ENCODE measurements at regions not wholly inside any gene's neighbourhood (a gene's known extent, or its start where the extent isn't known, plus 50 kb on each side); places are given as distances from the start of the nearest gene placed in this dataset.
"Not testable (repeated sequence)": the region's sequence is repeated elsewhere in the genome, so short reads cannot be mapped to it uniquely, and the experiment has no call there.

DNA sequence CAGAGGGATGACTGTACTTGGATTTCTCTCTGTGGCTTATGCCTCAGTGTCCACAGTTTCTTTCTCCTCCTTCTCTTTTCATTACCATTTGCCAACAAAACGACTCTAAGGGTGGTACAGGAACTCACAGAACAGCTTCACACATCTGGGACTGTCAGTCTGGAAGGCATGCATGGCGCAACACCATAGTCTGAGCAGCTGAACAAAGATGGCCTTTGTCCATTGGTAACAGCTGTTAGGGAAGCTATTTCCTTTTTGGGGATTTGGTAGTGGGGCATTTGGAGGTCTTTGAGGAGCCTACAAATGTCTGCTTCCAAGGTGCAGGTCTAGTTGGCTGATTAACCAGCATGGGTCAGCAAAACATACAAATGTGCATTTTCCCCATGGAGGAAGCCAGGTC, 81.4 kb upstream of the PCDH8 start:
- no peak for DNase-seq

DNA sequence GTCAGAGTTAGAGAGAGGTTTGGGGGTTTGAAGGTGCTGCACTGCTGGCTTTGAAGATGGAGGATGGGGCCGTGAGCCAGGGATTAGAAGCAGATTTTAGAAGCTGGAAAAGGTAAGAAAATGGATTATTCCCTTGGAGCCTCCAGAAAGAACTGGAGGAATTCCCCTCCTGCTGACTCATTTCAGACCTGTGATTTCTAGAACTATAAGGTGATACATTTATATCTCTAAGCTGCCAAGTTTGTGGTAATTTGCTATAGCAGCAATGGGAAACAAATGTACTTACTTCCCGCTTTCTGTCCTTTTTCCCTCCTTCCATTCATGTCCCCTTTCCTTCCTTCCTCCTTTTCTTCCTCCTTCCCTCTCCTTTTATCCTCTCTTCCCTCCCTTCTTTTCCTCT, 78.5 kb upstream of the PCDH8 start:
- no peak for DNase-seq

DNA sequence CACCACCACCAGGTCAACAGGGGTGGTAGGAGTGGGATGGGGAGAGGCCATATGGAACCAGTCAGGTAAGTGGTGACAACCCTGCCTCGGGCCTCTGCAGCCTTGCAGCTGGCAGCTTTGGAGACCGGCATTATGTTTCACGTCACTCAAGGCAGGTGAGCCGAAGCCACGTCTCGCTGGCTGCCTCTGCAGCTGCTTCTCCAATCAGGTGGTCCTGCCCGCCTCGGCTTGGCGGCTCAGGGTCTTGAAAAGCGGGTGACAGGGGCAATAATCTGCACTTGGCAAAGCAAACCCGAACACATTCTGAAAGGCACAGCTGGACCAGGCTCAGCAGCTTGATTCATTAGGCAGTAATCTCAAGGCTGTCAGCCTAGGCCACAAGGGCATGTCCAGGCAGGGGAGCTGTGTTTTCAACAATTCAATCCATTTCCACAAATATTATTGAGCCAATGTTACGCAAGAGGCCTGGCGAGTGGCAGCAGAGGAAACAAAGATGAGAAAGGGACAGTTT, 77.4 kb upstream of the PCDH8 start:
- DNase-seq: no peak

DNA sequence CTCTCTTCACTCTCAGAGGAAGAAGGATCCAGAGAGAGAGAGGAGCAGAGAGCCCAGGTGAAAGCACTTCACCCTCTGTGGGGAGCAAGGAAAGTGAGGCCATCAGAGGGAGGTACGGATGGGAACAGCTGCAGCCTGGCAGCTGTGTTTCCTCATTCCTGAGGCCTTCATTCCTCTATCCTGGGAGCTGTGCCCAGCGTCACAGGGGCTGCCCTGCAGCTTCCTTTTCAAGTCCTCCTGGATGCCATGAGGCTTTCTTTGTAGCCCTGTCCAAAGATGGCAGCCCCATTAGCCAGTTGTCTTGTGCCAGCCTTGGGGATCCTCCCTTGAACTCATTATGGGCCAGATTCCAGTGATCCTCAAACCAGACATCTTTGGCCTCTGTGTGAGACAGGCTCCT, 76.8 kb upstream of the PCDH8 start:
- DNase-seq: no peak

DNA sequence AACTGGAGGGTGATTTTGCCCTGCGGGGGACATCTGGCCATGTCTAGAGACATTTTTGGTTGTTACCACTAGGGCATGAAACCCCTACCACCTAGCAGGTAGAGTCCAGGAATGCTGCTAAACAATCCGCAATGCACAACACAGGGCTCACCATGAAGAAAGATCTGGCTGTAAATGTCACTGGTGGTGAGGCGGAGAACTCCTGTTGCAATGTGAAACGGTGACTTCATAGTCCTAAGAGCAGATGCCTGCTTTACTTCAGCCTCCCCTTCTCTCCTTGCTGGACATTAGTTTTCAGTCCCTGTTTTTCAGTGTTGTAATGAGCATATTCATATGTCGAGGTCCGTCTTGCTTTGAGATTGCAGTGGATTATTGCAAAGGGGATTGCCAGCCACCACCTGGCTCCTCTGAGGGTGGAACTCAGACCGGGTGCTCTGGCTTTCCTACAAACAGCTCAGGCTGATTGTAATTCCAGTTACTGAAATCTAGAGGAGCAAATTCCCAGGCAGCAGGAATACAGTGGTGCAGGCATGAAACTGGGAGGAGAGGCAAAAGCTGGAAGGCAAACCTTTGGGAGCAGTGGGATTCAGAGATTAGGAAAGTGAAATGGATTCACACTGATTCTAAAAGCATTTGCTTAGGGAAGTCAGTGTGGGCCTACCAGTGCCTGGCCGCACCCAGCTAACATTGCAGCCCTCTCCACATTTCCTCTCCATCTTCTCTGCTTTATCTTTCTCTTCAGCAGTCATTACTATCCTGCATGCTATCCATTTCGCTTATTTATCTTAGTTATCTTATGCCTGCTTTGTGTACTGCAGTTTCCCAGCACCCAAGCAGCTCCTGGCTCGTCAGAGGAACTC, 76.1 kb upstream of the PCDH8 start:
- DNase-seq: no peak

DNA sequence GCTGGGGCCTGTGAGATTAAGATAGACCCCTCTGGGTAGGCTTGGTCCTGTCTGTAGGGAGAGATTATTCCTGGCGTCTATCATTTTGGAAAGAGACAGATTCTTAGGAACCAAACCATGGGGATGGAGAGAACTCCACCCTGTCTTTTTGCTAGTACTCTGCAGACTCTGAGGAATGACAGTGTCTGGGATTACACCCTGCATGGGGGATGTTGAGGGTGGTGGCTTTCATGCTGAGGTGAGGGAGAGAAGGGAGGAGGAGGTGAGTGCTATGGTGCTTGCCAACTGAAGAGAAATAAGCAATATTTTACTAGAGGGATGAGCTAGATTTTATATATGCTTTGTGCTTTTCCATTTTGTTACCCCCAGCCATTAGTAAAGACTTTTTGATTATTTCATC, 74.5 kb upstream of the PCDH8 start:
- no peak for DNase-seq

DNA sequence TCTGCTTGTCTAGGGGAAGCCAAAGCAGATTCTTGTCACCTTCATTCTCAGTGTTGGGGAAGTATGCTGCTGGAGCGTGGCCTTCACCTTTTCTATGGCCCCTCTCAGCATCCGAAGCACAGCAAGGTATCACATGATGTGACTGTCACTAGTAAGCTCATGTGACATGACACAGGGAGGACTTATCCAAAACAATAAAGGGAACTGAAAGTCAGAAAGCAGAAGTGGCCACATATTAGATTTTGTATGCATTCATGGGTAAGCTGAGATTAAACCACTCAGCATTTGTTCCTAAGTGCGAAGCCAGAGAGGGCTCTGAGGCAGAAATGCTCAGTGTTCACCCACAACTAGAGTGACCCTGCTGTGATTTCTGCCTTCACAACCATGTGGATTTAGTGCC, 72.8 kb upstream of the PCDH8 start:
- peak; percentile 4 for DNase-seq

DNA sequence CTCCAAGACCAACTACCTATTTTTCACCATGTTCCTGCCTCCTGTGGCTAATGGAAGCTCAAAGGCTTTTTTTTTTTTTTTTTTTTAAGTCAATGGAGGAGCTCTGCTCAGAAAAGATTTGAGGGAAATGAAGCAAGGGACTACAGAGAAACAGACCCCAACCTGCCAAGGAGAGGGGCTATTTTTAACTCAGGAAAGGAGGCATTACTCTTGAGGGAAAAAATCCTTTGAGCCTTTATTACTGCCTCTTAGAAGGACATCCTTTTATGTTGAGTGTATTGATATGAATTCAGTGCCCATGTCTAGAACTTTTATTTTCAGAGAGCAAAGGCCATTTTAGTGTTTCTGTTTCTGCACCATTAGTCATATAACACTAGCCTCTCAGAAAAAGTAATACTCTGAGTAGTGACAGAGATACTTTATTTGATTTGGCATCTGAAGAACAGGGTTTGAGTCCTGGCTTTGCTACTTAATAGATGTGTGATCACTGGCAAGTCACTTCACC, 68.1 kb upstream of the PCDH8 start:
- DNase-seq: no peak

DNA sequence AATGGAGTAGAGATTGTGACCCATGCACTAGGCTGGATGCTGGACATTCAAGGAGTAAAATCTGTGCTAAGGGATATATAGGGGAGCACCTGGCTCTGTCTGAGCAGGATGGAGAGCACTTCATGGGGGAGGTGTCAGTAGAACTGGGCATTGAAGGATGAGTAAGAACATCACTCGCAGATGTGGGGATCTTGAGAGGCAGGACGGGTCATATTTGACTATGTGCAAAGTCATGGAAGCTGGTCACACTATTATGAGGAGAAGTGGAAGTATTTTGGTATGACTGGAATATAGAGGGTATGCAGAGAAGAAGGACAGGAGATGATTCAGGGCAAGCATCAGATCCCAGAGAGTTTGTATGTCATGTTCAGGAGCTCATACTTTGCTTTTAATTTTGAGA, 62.9 kb upstream of the PCDH8 start:
- no peak for DNase-seq

DNA sequence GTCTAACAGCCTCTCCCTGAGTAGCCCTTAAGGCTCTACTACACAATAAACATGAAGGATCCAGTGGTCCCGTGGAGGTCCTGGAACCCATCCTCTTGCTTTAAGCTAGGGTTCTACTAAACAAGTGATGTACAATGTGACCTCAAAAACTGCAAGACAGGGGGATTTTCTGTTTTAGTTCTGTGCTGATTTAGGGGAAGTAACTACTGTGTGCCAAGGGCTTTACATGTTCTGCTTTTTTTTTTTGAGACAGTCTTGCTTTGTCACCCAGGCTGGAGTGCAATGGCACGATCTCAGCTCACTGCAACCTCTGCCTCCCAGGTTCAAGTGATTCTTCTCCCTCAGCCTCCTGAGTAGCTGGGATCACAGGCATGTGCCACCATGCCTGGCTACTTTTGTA, 61.9 kb upstream of the PCDH8 start:
- DNase-seq: not testable (repeated sequence)

DNA sequence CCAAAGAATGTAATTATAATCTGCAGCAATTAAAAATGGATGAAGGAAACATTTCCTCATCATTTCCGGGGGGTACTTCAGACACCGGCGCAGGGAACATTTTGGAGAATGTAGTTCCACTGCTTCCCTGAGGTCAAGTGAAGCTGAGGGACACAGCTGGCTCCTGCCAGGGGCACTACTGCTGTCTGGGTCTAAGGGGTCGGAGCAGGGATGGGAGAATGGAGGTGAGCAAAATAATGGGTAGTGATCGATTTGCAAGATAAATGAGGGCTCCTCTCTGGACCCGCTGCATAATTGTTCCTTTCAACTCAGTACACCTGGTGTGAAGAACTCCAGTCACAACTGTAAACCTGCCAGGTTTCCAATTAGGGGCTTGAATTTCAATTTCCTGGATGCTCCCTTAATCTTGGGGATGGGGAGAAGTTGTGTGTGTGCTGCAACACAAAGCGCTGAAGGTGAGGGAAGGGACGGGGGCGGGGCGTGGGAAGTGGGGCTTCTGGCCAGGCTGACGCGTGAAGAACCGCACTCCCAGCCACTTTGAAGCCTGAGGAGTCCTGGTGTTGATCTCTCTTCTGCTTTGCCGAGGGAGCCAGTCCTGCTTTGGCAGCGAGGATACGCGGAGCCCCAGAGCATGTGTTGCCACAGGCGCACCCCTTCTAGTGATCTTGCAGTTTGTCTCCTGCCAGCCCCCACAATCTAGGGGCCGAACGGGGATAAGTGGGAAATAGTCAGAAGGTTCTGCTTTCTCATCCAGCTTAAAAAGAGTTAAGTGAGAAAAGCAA, 57.9 kb upstream of the PCDH8 start:
- DNase-seq: no peak

DNA sequence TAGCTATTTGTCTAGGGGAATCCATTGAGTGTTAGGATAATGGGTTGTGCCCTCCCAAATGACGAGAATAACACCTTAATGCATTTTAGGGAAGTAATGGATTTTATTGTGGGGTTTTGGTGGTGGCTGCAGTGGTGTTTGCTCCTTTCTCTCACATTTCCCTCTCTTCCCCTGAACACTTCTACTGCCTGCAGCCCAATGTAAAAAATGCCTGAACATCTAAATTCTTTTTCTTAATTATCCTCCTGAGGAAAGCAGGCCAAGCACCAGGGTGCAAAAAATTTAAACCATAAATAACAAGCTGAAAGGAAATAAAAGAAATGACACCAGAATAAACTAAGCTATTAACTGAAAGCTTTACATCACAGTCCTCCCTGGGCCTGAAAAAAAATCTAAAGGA, 57.3 kb upstream of the PCDH8 start:
- no peak for DNase-seq

DNA sequence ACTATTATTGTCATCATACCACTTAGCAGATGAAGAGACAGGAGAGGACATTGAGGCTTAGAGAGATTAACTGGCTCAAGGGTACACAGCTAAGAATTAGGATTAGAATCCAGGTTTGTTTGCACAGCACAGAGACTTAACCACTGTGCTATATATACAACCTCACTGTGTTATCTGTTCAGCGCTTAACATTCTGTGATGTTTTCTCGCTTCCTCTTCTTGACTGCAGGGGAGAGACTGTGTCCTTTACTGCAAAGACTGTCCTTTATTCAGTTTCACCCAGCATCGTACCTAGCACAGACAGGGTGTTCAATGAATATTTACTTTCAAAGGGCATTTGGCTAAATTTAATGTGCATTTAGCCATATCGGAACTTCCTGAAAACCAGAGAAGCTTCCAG, 54.9 kb upstream of the PCDH8 start:
- DNase-seq: no peak

DNA sequence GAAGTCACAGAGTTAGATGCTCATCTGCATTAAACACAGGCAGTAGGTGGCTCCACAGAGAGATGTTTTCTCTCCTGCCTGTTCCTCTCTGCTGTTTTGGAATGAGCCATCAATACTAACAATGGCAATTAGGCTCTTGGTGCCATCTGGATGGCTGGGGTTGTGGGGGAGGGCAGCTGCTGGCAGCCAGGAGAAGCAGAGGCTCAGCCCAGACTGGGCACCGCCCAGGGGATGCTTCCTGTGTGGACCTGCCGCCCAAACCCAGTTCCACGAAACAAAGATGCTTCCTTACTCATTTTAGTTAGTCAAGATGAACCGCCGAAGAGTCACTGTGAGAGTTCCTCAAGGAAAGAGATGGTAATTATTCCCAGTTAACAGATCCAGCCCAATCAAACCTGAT, 50.8 kb upstream of the PCDH8 start:
- no peak for DNase-seq

Measured in CD4-positive, alpha-beta T cell treated with Interleukin-21 for 1 hour (primary cell).